ENCODE measurements at regions not wholly inside any gene's neighbourhood (a gene's known extent, or its start where the extent isn't known, plus 50 kb on each side); places are given as distances from the start of the nearest gene placed in this dataset.

DNA sequence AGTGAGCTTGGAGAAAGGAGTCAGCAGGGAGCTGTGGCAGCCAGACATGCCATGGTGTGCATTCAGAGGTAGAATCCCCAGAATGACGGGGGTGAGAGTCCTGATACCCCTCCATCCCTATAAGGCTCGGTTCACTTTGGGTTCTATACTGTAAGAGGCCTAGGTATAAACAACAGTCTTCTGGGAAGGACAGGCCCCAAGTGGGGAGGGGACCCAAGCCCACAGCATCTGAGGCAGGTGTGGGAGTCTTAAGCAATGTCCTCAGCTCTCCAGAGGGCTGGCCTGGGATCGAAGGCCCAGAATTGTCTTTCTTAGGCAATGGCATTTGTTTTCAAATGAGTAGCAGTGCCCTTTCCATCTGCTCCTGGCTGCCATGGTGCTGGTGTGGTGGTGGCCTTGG, 50.2 kb upstream of the MAMLD1 start:
- TF ChIP-seq, protein P1, sequence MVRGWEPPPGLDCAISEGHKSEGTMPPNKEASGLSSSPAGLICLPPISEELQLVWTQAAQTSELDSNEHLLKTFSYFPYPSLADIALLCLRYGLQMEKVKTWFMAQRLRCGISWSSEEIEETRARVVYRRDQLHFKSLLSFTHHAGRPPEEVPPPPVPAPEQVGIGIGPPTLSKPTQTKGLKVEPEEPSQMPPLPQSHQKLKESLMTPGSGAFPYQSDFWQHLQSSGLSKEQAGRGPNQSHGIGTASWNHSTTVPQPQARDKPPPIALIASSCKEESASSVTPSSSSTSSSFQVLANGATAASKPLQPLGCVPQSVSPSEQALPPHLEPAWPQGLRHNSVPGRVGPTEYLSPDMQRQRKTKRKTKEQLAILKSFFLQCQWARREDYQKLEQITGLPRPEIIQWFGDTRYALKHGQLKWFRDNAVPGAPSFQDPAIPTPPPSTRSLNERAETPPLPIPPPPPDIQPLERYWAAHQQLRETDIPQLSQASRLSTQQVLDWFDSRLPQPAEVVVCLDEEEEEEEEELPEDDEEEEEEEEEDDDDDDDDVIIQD (CRISPR knock-in tag; IDR thresholded peaks at IDR 0.05; ENCODE audit: low read depth): no peak
- TF ChIP-seq GPN1 (CRISPR knock-in tag; IDR thresholded peaks at IDR 0.05; ENCODE audit: borderline replicate concordance) (no peak), MTA1 (CRISPR knock-in tag; IDR thresholded peaks at IDR 0.05; ENCODE audit: borderline replicate concordance) (no peak)

Measured in HepG2 (cell line).